ENCODE measurements at regions not wholly inside any gene's neighbourhood (a gene's known extent, or its start where the extent isn't known, plus 50 kb on each side); places are given as distances from the start of the nearest gene placed in this dataset.
"Not testable (repeated sequence)": the region's sequence is repeated elsewhere in the genome, so short reads cannot be mapped to it uniquely, and the experiment has no call there.

DNA sequence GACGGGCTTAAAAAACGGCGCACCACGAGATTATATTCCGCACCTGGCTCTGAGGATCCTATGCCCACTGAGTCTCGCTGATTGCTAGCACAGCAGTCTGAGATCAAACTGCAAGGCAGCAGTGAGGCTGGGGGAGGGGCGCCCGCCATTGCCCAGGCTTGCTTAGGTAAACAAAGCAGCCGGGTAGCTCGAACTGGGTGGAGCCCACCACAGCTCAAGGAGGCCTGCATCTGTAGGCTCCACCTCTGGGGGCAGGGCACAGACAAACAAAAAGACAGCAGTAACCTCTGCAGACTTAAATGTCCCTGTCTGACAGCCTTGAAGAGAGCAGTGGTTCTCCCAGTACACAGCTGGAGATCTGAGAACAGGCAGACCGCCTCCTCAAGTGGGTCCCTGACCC, 725.6 kb downstream of the NUP35 start:
- TF ChIP-seq EP300 (IDR thresholded peaks at IDR 0.05); CTCF (IDR thresholded peaks at IDR 0.05); POLR2A (IDR thresholded peaks at IDR 0.05; ENCODE audit: low read depth): not testable (repeated sequence)

Measured in esophagus muscularis mucosa (tissue), 4 donors.